Lower leg skin (tissue), 4 donors: ENCODE measurements at regions not wholly inside any gene's neighbourhood (a gene's known extent, or its start where the extent isn't known, plus 50 kb on each side); places are given as distances from the start of the nearest gene placed in this dataset.
"Not testable (repeated sequence)": the region's sequence is repeated elsewhere in the genome, so short reads cannot be mapped to it uniquely, and the experiment has no call there.

Source experiments
- DNase-seq, 2 donors: peaks; one replicate each; pipeline ENCODE4 v3.0.0-alpha.2; 2019; ENCODE audit warnings: low spot score in 2 of 2
- H3K4me3 ChIP-seq: fragments of 200-600 bp; sonication (generic); 2 replicates; pipeline ENCODE4 v1.5.1; 2017; ENCODE audit warnings: mild to moderate bottlenecking, low read depth; ENCODE audit not compliant: poor library complexity, severe bottlenecking
- CTCF ChIP-seq, 3 donors: fragments of 450-650 bp; IDR thresholded peaks; one replicate each; pipeline ENCODE4 v1.5.1; 2016; ENCODE audit warnings: antibody characterized with exemption in 3 of 3, mild to moderate bottlenecking in 3 of 3, moderate library complexity in 2 of 3
- POLR2A ChIP-seq, 2 donors: fragments of 450-650 bp; IDR thresholded peaks; one replicate each; pipeline ENCODE4 v1.6.1; 2016 to 2017; ENCODE audit warnings: antibody characterized with exemption in 2 of 2, mild to moderate bottlenecking in 1 of 2, moderate library complexity in 1 of 2
- WGBS, 2 donors: methylation state at CpG; one replicate each; pipeline ENCODE4 v1.1.5; 2018; 5-methylcytosine and 5-hydroxymethylcytosine counted together
- intact Hi-C: fragments of 100-400 bp; cut with DNase I; formaldehyde crosslinking; loops from one replicate; pipeline ENCODE4 v1.15.0; 2023; ENCODE audit warnings: low total_unique reads

- no peak for DNase-seq
- TF ChIP-seq CTCF (IDR thresholded peaks at IDR 0.05) (no peak), POLR2A (IDR thresholded peaks at IDR 0.05) (no peak)
Observed at GRCh38 chr2:63735931-63736330, 105.8 kb upstream of the UGP2 start.

GRCh38 chr2:63736354-63736753, 105.3 kb upstream of the UGP2 start:
- H3K4me3 ChIP-seq = no peak overlapping the region
- TF ChIP-seq POLR2A (IDR thresholded peaks at IDR 0.05) (no peak), CTCF (IDR thresholded peaks at IDR 0.05) (no peak)
- DNase-seq = no peak
- intact Hi-C loops = no loop called here

More at GRCh38 chr2:63735931-63736330, 105.8 kb upstream of the UGP2 start:
- no peak overlapping the region for H3K4me3 ChIP-seq
- intact Hi-C loops = no loop called here
- WGBS, 2 donors = 59 to 65% methylated on average over 1 of the region's 1 CpG

- H3K4me3 ChIP-seq = no peak overlapping the region
- no peak for TF ChIP-seq CTCF (IDR thresholded peaks at IDR 0.05)
- no peak for TF ChIP-seq POLR2A (IDR thresholded peaks at IDR 0.05)
- intact Hi-C loops = no loop called here
- DNase-seq = no peak
Observed at GRCh38 chr2:63737081-63737751, 104.5 kb upstream of the UGP2 start.

GRCh38 chr2:63738019-63738418, 103.7 kb upstream of the UGP2 start:
- no peak for DNase-seq
- intact Hi-C loops = no loop called here
- 19 to 52% methylated on average over 2 of the region's 2 CpGs for WGBS, 2 donors
- no peak overlapping the region for H3K4me3 ChIP-seq
- TF ChIP-seq POLR2A (IDR thresholded peaks at IDR 0.05) (no peak), CTCF (IDR thresholded peaks at IDR 0.05) (no peak)

- H3K4me3 ChIP-seq, intact Hi-C loops, DNase-seq: not testable (repeated sequence)
- WGBS, 2 donors = 96 to 97% methylated on average over 2 of the region's 2 CpGs
Observed at GRCh38 chr2:63739180-63739579, 102.5 kb upstream of the UGP2 start.

- intact Hi-C loops = no loop called here
- no peak overlapping the region for H3K4me3 ChIP-seq
- TF ChIP-seq POLR2A (IDR thresholded peaks at IDR 0.05) (no peak), CTCF (IDR thresholded peaks at IDR 0.05) (no peak)
- no peak for DNase-seq
Observed at GRCh38 chr2:63740020-63740419, 101.7 kb upstream of the UGP2 start.
